ENCODE measurements at regions not wholly inside any gene's neighbourhood (a gene's known extent, or its start where the extent isn't known, plus 50 kb on each side); places are given as distances from the start of the nearest gene placed in this dataset.

- Histone ChIP-seq H3K4me2 (ENCODE audit: insufficient read depth in 1 of 2, low read depth in 2 of 2, low read length in 2 of 2) (no peak overlapping the region), H2AK5ac (ENCODE audit: low read depth, low read length) (no peak overlapping the region), H4K8ac (ENCODE audit: extremely low read depth, insufficient read depth, low read length) (no peak overlapping the region), H2BK12ac (ENCODE audit: low read depth, low read length) (no peak overlapping the region), H3K4ac (replicated peaks; ENCODE audit: insufficient read length, low read depth, low read length) (no peak overlapping the region), H2BK15ac (ENCODE audit: low read length) (no peak overlapping the region), H3K18ac (ENCODE audit: extremely low read depth, low read length) (no peak overlapping the region), H3K14ac (ENCODE audit: insufficient read length) (no peak overlapping the region), H3K56ac (replicated peaks; ENCODE audit: insufficient read length, low read depth, low read length) (no peak overlapping the region), H2AFZ (ENCODE audit: low read length) (no peak overlapping the region), H3K36me3 (ENCODE audit: control insufficient read depth in 2 of 4, insufficient read depth in 4 of 4, low read length in 3 of 4) (no peaks in the 10 kb centered on the region), H3K23me2 (ENCODE audit: low read depth, low read length) (no peaks in the 10 kb centered on the region), H3K4me3 (ENCODE audit: extremely low read depth in 1 of 4, insufficient read depth in 2 of 4, low read depth in 3 of 4, low read length in 4 of 4) (no peak overlapping the region), H4K91ac (replicated peaks; ENCODE audit: insufficient read length, low read length) (no peak overlapping the region), H2BK5ac (ENCODE audit: low read depth, low read length) (no peak overlapping the region), H3K79me1 (ENCODE audit: low read depth, low read length) (no peaks in the 10 kb centered on the region; the same call in 1 of the 2 replicates), H3K27ac (ENCODE audit: low read depth, low read length) (no peak overlapping the region), H2BK120ac (replicated peaks; ENCODE audit: low read depth, low read length) (no peak overlapping the region), H3K79me2 (ENCODE audit: control insufficient read depth in 1 of 2, insufficient read depth in 2 of 2, low read length in 2 of 2) (no peaks in the 10 kb centered on the region), H3K9me3 (ENCODE audit: insufficient read depth in 2 of 2, low read depth in 1 of 2, low read length in 1 of 2) (peaks cover 4 to 6% of the 10 kb centered on the region in 2 experiments; a peak in 1 of 4 replicates), H4K5ac (ENCODE audit: insufficient read length, low read depth, low read length) (no peak overlapping the region), H3K27me3 (replicated peaks in 1 of 4; ENCODE audit: control insufficient read depth in 3 of 4, extremely low read depth in 1 of 4, insufficient read depth in 3 of 4, low read length in 3 of 4) (no peaks in the 10 kb centered on the region), H2BK20ac (ENCODE audit: low read length) (no peak overlapping the region), H3K23ac (ENCODE audit: insufficient read length) (no peak overlapping the region), H3K4me1 (replicated peaks in 1 of 4; ENCODE audit: control insufficient read depth in 3 of 4, insufficient read depth in 4 of 4, low read length in 3 of 4) (no peaks in the 10 kb centered on the region), H4K20me1 (replicated peaks in 1 of 2; ENCODE audit: control insufficient read depth in 1 of 2, insufficient read depth in 2 of 2, low read length in 2 of 2) (no peaks in the 10 kb centered on the region), H3K9ac (replicated peaks in 1 of 4; ENCODE audit: extremely low read depth in 1 of 4, low read depth in 3 of 4, low read length in 3 of 4) (no peak overlapping the region)
- DNase-seq (ENCODE audit: low read depth in 1 of 2, low spot score in 2 of 2), result no peak
- POLR2A ChIA-PET (ENCODE audit: partially characterized antibody), result no interaction called here
- no peak for FAIRE-seq
- WGBS, 2 experiments (ENCODE audit: extremely low coverage in 1 of 2, insufficient coverage in 1 of 2, insufficient read length in 1 of 2, insufficient replicate concordance in 2 of 2, low coverage in 1 of 2, low lambda C conversion rate in 2 of 2, missing lambda C conversion rate in 1 of 2), result 92% methylated on average over 2 of the region's 2 CpGs; no CpG with 5 or more reads in 1 of the 2 experiments
- no peak for TF ChIP-seq CREB1 (IDR thresholded peaks at IDR 0.05)
- no peak for TF ChIP-seq PHF8 (conservative IDR thresholded peaks at IDR 0.05; ENCODE audit: low read depth, low read length)
- CTCF ChIA-PET (ENCODE audit: partially characterized antibody), result interaction anchor here (0.9 to 2.9 kb wide), 4 partner anchors 9 to 281 kb away, joined by 3 to 17 read pairs (median 3); no protein-coding TSS in a partner anchor
Observed at GRCh38 chr15:31207246-31207645, 105.7 kb upstream of the TRPM1 start.
